WTC11 (cell line): ENCODE measurements at regions not wholly inside any gene's neighbourhood (a gene's known extent, or its start where the extent isn't known, plus 50 kb on each side); places are given as distances from the start of the nearest gene placed in this dataset.

Source experiments
- CTCF ChIP-seq: fragments of 200-600 bp; IDR thresholded peaks from 2 replicates; pipeline ENCODE4 v1.8.0; 2022; ENCODE audit warnings: antibody characterized with exemption
- ESRRA ChIP-seq: sonication (generic); formaldehyde crosslinking; IDR thresholded peaks from 2 replicates; pipeline ENCODE4 v1.8.1; 2022; ENCODE audit warnings: mild to moderate bottlenecking, missing genetic modification reagents, borderline replicate concordance
- IRF1 ChIP-seq: sonication (generic); formaldehyde crosslinking; IDR thresholded peaks from 2 replicates; pipeline ENCODE4 v1.8.0; 2023; ENCODE audit warnings: missing genetic modification reagents
- KAT7 ChIP-seq: sonication (generic); formaldehyde crosslinking; IDR thresholded peaks from 2 replicates; pipeline ENCODE4 v1.8.1; 2023; ENCODE audit warnings: missing genetic modification reagents, mild to moderate bottlenecking, borderline replicate concordance
- TCF7 ChIP-seq: sonication (generic); formaldehyde crosslinking; IDR thresholded peaks from 2 replicates; pipeline ENCODE4 v1.8.0; 2022; ENCODE audit warnings: mild to moderate bottlenecking, low read depth, missing genetic modification reagents, moderate library complexity
- TP53 ChIP-seq: sonication (generic); formaldehyde crosslinking; IDR thresholded peaks from 2 replicates; pipeline ENCODE4 v1.8.1; 2023; ENCODE audit warnings: mild to moderate bottlenecking, missing genetic modification reagents
- ZNF138 ChIP-seq: sonication (generic); formaldehyde crosslinking; conservative IDR thresholded peaks from 2 replicates; pipeline ENCODE4 v1.8.1; 2022; ENCODE audit warnings: mild to moderate bottlenecking, moderate library complexity, missing genetic modification reagents
- TF ChIP-seq, protein P1 (sequence below): sonication (generic); formaldehyde crosslinking; IDR thresholded peaks from 2 replicates; pipeline ENCODE4 v1.8.1; 2023; ENCODE audit warnings: mild to moderate bottlenecking, missing genetic modification reagents, borderline replicate concordance
- TF ChIP-seq, protein P2 (sequence below): sonication (generic); formaldehyde crosslinking; IDR thresholded peaks from 2 replicates; pipeline ENCODE4 v1.8.0; 2022; ENCODE audit warnings: mild to moderate bottlenecking, missing genetic modification reagents

GRCh38 chr1:10888791-10889649, 92.6 kb upstream of the CASZ1 start:
- no peak for TF ChIP-seq IRF1 (CRISPR knock-in tag)
- no peak for TF ChIP-seq CTCF
- TF ChIP-seq, protein P1, sequence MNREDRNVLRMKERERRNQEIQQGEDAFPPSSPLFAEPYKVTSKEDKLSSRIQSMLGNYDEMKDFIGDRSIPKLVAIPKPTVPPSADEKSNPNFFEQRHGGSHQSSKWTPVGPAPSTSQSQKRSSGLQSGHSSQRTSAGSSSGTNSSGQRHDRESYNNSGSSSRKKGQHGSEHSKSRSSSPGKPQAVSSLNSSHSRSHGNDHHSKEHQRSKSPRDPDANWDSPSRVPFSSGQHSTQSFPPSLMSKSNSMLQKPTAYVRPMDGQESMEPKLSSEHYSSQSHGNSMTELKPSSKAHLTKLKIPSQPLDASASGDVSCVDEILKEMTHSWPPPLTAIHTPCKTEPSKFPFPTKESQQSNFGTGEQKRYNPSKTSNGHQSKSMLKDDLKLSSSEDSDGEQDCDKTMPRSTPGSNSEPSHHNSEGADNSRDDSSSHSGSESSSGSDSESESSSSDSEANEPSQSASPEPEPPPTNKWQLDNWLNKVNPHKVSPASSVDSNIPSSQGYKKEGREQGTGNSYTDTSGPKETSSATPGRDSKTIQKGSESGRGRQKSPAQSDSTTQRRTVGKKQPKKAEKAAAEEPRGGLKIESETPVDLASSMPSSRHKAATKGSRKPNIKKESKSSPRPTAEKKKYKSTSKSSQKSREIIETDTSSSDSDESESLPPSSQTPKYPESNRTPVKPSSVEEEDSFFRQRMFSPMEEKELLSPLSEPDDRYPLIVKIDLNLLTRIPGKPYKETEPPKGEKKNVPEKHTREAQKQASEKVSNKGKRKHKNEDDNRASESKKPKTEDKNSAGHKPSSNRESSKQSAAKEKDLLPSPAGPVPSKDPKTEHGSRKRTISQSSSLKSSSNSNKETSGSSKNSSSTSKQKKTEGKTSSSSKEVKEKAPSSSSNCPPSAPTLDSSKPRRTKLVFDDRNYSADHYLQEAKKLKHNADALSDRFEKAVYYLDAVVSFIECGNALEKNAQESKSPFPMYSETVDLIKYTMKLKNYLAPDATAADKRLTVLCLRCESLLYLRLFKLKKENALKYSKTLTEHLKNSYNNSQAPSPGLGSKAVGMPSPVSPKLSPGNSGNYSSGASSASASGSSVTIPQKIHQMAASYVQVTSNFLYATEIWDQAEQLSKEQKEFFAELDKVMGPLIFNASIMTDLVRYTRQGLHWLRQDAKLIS (CRISPR knock-in tag) = no peak
- TF ChIP-seq TP53 (CRISPR knock-in tag) = no peak
- TF ChIP-seq TCF7 = no peak
- TF ChIP-seq ESRRA = no peak
- TF ChIP-seq, protein P2, sequence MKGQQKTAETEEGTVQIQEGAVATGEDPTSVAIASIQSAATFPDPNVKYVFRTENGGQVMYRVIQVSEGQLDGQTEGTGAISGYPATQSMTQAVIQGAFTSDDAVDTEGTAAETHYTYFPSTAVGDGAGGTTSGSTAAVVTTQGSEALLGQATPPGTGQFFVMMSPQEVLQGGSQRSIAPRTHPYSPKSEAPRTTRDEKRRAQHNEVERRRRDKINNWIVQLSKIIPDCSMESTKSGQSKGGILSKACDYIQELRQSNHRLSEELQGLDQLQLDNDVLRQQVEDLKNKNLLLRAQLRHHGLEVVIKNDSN = no peak
- no peak for TF ChIP-seq KAT7
- no peak for TF ChIP-seq ZNF138 (CRISPR knock-in tag)
